ENCODE measurements at regions not wholly inside any gene's neighbourhood (a gene's known extent, or its start where the extent isn't known, plus 50 kb on each side); places are given as distances from the start of the nearest gene placed in this dataset.

- H4K20me1 ChIP-seq (ENCODE audit: insufficient read depth, low read length), result no peaks in the 10 kb centered on the region
- H3K4me2 ChIP-seq (ENCODE audit: low read length), result no peak overlapping the region
- no peak overlapping the region for H2AFZ ChIP-seq (ENCODE audit: low read length)
- H3K36me3 ChIP-seq (ENCODE audit: insufficient read depth, low read length), result no peaks in the 10 kb centered on the region
- no peaks in the 10 kb centered on the region for H3K79me2 ChIP-seq (ENCODE audit: insufficient read depth, low read depth, low read length)
- H3K4me3 ChIP-seq (ENCODE audit: low read depth, low read length, poor library complexity, severe bottlenecking), result no peak overlapping the region
- no peaks in the 10 kb centered on the region for H3K4me1 ChIP-seq (ENCODE audit: insufficient read depth, low read length, poor library complexity, severe bottlenecking)
- H3K9me3 ChIP-seq (ENCODE audit: low read length), result no peaks in the 10 kb centered on the region
- no peak for DNase-seq (ENCODE audit: low spot score)
- intact Hi-C loops (cut with micrococcal nuclease; ENCODE audit: unreplicated experiment), result loop anchor here (5.0 to 10.0 kb wide), 3 partner anchors 604 to 919 kb away; no protein-coding TSS in a partner anchor
- TF ChIP-seq CTCF (conservative IDR thresholded peaks at IDR 0.05; ENCODE audit: low read length) (no peak), EZH2phosphoT487 (IDR thresholded peaks at IDR 0.05; ENCODE audit: borderline replicate concordance, low read depth, low read length) (no peak)
- ChIA-PET POLR2A (interaction anchor here (0.6 kb wide), 1 partner anchor 858 kb away, joined by 3 read pairs; no protein-coding TSS in a partner anchor), CTCF (ENCODE audit: unreplicated experiment) (no interaction called here)
- no TSS peak for BruUV-seq (replicated peaks)
- no peaks in the 10 kb centered on the region for H3K9me2 ChIP-seq (ENCODE audit: insufficient read depth, low read length)
- no peak overlapping the region for H3K27ac ChIP-seq (ENCODE audit: low read depth, low read length, poor library complexity, severe bottlenecking)
Measured at GRCh38 chr19:30651066-30651465, 278.9 kb downstream of the ZNF536 start.

GRCh38 chr19:30649934-30650614, 277.9 kb downstream of the ZNF536 start:
- Histone ChIP-seq H3K36me3 (ENCODE audit: insufficient read depth, low read length) (no peaks in the 10 kb centered on the region), H3K27ac (ENCODE audit: low read depth, low read length, poor library complexity, severe bottlenecking) (no peak overlapping the region), H3K9me3 (ENCODE audit: low read length) (no peaks in the 10 kb centered on the region), H3K79me2 (ENCODE audit: insufficient read depth, low read depth, low read length) (no peaks in the 10 kb centered on the region), H3K4me2 (ENCODE audit: low read length) (peak overlapping the region; percentile 40), H3K4me3 (ENCODE audit: low read depth, low read length, poor library complexity, severe bottlenecking) (no peak overlapping the region), H2AFZ (ENCODE audit: low read length) (peak overlapping the region; percentile 43; the same call in 1 of the 2 replicates), H3K4me1 (ENCODE audit: insufficient read depth, low read length, poor library complexity, severe bottlenecking) (no peaks in the 10 kb centered on the region), H4K20me1 (ENCODE audit: insufficient read depth, low read length) (no peaks in the 10 kb centered on the region), H3K9me2 (ENCODE audit: insufficient read depth, low read length) (no peaks in the 10 kb centered on the region)
- DNase-seq (ENCODE audit: low spot score), result peak; percentile 58
- ChIA-PET CTCF (ENCODE audit: unreplicated experiment) (no interaction called here), POLR2A (no interaction called here)
- TF ChIP-seq EZH2phosphoT487 (IDR thresholded peaks at IDR 0.05; ENCODE audit: borderline replicate concordance, low read depth, low read length) (no peak), CTCF (conservative IDR thresholded peaks at IDR 0.05; ENCODE audit: low read length) (peak; percentile 96)
- intact Hi-C loops (cut with micrococcal nuclease; ENCODE audit: unreplicated experiment), result loop anchor here (5.0 to 10.0 kb wide), 3 partner anchors 603 to 918 kb away; no protein-coding TSS in a partner anchor
- no TSS peak for BruUV-seq (replicated peaks)
